ENCODE measurements at regions not wholly inside any gene's neighbourhood (a gene's known extent, or its start where the extent isn't known, plus 50 kb on each side); places are given as distances from the start of the nearest gene placed in this dataset.

- peak; percentile 40 for DNase-seq (ENCODE audit: low read depth)
These were observed 128.7 kb upstream of the GLI2 start for GRCh38 chr2:120606931-120607330.

DNA sequence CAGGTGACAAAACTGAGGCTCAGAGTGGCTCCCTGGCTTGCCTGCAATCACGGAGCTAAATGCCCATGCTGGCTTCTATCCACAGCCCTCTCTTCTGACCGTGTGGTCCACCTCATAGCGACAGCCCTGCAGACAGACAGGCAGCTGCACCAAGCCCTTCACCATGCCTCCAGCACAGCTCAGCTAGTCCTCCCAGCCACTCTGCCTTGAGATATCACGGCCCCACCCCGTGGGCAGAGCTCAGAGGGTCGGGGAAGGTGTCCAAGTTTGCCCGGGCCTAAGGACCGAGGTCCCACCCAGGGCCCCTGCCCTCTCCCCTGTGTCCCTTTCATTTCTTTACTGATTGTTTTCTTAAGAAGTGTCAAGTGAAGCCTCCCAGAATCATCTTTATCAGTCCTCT is 128.2 kb upstream of the GLI2 start:
- DNase-seq (ENCODE audit: low read depth), result no peak

GRCh38 chr2:120607996-120608395 is 127.7 kb upstream of the GLI2 start:
- DNase-seq (ENCODE audit: low read depth), result no peak

GRCh38 chr2:120609826-120610395 is 125.8 kb upstream of the GLI2 start:
- DNase-seq (ENCODE audit: low read depth), result no peak

- no peak for DNase-seq (ENCODE audit: low read depth)
These were observed 124.7 kb upstream of the GLI2 start for GRCh38 chr2:120611016-120611415.

DNA sequence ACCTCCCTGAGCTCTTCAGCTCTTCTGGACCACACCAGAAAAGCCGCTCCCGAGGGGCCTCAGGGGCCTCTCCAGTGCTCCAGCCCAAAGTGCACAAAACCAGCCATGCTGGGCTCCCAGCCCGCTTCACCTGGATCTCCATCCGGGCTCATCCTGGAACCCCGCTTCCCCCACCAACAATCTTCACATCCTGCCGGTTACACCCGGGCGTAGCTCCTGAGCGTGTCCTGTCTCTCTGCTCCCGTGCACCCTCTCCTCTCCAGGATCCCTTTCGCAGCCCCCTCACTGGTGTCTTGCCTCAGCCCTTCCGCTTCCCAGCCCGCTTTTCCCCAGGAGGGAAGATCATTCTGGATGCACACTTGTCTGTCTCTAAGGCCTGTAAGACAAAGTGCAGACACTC is 123.7 kb upstream of the GLI2 start:
- DNase-seq (ENCODE audit: low read depth), result no peak

- DNase-seq (ENCODE audit: low read depth), result no peak
These were observed 123.2 kb upstream of the GLI2 start for GRCh38 chr2:120612471-120612870.

DNA sequence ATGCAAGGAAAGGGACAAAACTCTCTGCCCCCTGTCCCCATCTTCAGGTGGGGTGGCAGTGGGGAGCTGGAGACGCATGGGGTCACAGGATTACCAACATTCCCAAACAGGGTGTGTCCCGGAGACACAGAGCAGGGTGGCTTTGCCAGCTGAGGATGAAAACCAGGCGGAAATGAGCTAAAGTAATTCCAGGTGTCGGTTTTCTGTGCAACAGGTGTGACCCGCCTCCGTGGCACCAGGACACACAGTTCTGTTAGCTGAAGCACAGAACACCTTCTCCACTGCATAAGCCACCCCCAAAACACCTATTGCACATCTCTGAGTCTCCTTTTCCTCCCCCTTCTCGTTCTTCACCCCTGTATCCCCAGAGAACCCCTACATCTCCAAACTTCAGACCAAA is 122.7 kb upstream of the GLI2 start:
- DNase-seq (ENCODE audit: low read depth), result no peak

DNA sequence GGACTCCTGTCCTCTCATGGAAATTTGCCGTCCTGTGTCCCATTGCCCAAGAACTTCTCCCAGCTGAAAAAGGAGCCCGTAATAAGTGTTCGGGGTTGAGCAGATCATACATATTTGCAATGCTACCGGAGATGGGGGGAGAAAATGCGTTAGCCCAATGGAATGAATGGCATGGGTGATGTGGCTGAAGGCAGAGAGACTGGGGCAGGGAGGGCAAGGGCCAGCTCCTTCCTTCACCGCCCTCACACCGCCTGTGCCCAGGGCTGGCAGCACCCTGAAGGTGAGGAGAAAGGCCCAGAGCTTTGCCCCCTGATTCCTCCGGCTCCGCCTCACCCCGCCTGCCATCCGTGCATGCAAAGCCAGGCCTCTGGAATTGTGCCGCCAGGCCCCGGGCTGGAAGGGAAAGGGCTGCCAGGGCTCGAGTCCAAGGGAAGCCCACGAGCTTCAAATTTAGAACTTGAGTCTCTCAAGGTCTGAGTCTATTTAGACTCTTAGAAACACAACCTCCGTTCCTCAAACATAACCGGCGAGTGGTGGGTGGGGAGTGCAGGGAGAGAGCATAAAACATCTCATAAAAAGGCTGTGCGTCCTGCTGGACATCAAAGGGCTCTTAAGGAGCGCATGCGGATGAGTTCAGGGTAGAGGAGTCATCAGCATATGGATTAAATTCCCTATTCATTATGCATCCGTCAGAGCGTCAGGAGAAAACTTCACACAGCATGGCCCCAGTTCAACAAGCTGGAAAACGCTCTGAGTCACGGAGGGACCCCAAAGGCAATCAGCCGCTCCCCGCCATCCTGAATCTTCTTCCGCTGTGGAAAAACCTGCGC is 121.7 kb upstream of the GLI2 start:
- peak; percentile 94 for DNase-seq (ENCODE audit: low read depth)

DNA sequence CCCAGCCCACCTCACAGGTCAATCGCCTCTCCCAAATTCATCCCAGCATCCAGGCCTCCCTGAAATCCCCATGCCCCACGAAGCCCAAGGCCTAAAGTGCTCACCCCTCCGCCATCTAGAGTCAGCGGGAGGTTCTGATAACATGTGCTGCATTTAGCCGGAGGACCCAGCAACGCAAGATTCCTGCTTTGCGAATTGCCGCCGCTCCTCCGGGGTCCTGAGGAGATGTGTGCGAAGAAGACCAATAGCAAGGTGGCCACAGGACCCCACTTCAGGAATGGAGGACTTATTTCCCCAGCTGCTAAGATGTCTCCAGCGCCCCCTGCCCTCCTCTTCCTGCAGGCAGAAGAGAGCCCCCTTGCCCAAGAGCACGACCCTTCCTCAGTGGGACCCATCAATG is 120.8 kb upstream of the GLI2 start:
- DNase-seq (ENCODE audit: low read depth), result no peak

GRCh38 chr2:120616261-120616660 is 119.4 kb upstream of the GLI2 start:
- DNase-seq (ENCODE audit: low read depth), result no peak

GRCh38 chr2:120617055-120617454 is 118.6 kb upstream of the GLI2 start:
- peak; percentile 86 for DNase-seq (ENCODE audit: low read depth)

DNA sequence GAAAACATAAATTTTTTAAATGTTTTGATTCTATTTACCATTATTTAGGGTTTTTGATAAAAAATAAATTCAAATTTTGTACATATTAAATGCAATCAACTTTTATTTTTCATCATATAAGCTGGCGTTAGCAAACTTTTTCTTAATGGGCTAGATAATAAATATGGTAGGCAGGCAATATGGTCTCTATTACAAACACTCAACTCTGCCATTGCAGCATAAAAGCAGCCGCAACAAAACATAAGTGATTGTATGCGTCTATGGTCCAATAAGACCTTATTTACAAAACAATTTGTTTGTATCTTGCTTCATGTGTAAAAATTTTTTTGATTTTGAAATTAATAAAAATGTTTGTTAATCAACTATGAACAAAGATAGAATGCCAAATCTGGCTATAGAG is 116.8 kb upstream of the GLI2 start:
- DNase-seq (ENCODE audit: low read depth), result no peak

DNA sequence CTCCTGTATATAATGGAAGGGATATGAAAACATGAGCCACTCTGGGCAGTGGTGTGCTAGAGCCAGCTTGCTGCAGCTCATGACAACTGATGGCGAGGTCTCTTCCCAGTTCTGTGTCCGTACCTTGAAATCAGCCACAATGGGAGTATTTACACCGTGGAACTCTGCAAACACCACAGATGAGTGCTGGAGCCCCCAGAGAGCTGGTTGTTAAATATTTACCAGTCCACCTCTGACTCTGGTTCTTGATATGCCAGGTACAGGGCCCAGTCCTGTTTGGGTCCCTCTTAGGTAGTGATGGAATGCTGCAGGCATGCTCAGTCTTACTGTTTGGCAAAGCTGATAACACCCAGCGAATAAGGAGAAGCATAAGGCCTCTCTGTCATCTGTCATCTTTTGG is 116.1 kb upstream of the GLI2 start:
- DNase-seq (ENCODE audit: low read depth), result no peak

DNA sequence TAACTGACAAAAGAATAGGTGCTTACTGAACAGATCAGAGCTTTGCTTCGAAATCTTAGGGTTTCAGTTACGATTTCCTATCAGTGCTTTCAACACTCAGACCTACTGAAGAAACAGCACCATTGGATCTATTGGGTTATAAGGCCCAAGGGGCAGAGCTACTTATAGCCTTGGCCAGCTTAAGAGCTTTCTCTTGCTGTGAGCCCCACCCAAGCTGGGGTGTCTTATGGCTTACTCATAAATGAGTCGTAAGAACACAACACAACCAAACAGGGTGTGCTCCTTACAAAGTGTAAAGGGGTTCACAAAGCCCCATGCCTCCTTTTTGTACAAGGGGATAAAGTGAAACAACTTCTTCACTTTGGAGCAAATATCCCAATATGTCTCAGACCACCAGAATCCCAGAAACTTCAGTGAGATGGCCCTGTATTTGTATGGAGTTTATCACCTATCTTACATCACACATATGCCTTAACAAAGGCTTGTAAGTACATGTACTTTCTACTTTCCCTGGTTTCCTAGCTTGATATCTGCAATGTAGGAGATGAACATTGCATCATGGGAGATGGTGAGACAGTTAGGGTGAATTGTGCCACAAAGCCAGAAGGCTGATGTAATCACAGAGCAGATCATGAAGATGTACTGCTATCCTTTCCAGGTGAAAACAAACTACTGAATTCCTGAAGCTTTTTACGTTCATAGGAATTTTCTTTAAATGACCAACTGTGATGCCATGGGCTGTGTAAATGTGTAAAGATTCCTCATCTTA is 115.5 kb upstream of the GLI2 start:
- peak; percentile 47 for DNase-seq (ENCODE audit: low read depth)

- no peak for DNase-seq (ENCODE audit: low read depth)
These were observed 113.4 kb upstream of the GLI2 start for GRCh38 chr2:120622159-120622869.

DNA sequence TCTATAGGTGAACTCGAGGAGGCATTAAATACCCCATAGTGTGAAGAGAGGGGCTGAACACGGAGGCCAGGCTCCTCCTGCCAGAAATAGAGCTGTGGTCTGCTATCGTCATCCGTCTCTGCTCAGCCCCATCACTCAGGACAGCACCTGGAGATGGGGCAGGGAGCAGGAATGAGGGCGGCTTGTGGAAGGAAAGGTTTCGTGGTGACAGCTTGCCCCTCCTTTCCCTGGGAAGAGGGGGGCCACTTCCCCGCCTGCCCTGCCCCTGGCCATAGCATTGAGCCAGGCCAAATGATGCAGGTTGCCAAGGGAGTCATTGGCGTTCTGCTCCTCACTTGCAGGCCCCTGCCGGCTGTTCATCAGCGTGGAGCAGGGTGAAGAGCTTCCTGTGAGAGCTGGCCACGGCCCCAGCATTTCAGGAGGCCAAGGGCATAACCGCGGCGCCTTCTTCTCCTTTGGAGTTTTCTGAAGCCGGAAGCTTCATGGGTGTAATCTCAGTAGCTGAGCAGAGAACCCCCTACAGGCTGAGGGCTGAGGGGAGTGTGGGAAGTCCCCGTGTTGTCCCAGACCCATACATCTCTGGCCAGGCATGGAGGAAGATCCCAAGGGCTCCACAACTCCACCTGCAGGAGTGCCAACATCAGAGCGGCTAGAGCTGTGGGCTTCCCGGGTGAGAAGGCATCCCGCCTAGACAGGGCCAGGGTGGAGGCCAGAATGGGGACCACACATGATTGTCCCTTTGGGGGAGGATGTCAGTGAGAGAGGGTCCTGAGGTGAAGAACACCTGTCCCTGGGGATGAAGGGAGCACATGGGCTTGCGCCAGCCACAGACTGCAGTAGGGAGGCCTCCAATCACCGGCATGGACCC is 112.5 kb upstream of the GLI2 start:
- no peak for DNase-seq (ENCODE audit: low read depth)

- DNase-seq (ENCODE audit: low read depth), result no peak
These were observed 111.5 kb upstream of the GLI2 start for GRCh38 chr2:120624061-120624737.

DNA sequence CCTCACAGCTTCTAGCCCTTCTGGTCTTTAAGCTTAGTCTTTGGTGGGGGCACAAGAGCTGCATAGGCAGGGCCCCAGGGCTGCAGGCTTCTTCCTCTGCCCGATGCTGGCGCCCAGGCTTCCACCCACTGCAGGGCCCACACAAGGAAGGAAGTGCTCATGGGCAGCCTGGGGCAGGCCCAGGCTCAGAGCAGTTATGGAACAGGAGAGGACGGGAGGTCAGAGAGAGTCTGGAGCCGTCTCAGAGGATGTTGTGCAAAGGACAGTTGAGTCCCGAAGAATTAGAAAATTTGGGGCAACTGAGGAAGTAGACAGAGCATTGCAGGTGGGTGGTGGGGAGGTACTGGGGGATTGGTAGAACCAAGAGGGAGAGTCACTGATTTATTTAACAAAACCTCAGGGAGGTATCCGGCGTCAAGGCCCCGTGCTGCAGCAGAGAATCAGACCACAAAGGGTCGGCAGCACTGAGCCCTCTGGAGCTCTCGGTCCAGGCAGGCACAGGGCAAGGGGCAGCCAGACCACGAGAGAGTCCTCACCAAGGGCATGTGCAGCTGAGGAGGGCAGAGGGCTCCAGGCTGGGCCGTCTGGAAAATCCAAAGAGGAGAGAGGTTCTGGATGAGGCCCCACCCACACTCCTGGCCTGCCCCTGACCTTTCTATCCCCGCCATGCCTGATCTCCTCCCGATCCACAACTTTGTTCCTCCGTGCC is 110.8 kb upstream of the GLI2 start:
- DNase-seq (ENCODE audit: low read depth), result no peak

DNA sequence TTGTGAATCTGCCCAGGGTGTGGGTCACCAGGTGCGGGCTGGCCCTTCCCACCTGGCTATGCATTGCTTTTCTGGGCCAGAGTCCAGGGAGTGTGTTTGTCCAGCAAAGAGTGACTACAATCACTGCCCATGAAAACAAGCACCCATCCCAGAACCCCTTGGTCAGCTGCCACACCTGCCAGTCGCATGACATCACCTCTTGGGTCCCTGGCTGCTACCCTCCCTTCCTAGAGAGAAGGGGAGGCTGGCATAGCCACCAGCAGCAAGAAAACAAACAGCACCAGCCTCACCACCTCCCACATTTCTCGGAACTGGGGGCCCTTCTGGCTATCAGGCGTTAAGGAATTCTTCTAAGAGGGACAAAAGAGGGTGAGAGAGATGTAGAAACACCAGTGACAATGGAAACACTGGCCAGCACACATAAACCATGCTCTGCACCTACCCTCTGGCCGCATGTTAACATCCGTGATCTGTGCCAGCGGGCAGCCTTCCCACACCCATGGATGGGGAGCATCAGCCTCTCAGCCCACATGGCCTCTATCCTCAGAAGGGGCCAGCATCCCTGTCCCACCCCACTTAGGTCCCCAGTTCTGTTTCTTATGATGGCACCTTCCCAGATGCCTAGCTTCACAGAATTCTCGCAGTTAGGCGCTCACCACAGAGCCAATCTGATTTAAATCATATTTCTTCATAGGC is 109.7 kb upstream of the GLI2 start:
- no peak for DNase-seq (ENCODE audit: low read depth)

All from fibroblast of gingiva (primary cell).